ENCODE measurements at regions not wholly inside any gene's neighbourhood (a gene's known extent, or its start where the extent isn't known, plus 50 kb on each side); places are given as distances from the start of the nearest gene placed in this dataset.

GRCh38 chr3:120512655-120513054 is 61.9 kb upstream of the FSTL1 start:
- WGBS (ENCODE audit: extremely low coverage, insufficient read length, low lambda C conversion rate) = no CpG with 5 or more reads among the region's 2 CpGs
- H2BK120ac ChIP-seq (ENCODE audit: low read depth, low read length, poor library complexity, severe bottlenecking) = no peak overlapping the region
- H3K27ac Mint-ChIP-seq = no peak overlapping the region
- H3K4me1 ChIP-seq (ENCODE audit: insufficient read depth, low read length) = no peaks in the 10 kb centered on the region
- H3T11ph ChIP-seq (ENCODE audit: low read length) = no peak overlapping the region
- H3K14ac ChIP-seq (ENCODE audit: insufficient read depth, low read length) = no peak overlapping the region
- no peak for DNase-seq
- no peak overlapping the region for H4K91ac ChIP-seq (ENCODE audit: insufficient read length, low read depth, low read length)
- H2BK15ac ChIP-seq (ENCODE audit: low read depth, low read length) = no peak overlapping the region
- peaks cover 18 to 36% of the 10 kb centered on the region in 2 experiments for H3K9me3 Mint-ChIP-seq
- no peaks in the 10 kb centered on the region for H3K79me2 ChIP-seq (ENCODE audit: insufficient read depth, low read length)
- H3K9me3 ChIP-seq (ENCODE audit: control insufficient read depth, low read depth, low read length) = peaks cover 6% of the 10 kb centered on the region
- H3K4me2 ChIP-seq (ENCODE audit: insufficient read depth, insufficient read length, low read length) = no peak overlapping the region
- H4K5ac ChIP-seq (ENCODE audit: insufficient read length, low read depth, low read length) = no peak overlapping the region
- H3K56ac ChIP-seq (ENCODE audit: insufficient read length, low read depth, low read length) = no peak overlapping the region
- no peaks in the 10 kb centered on the region; a peak in 1 of 4 replicates for H3K4me1 Mint-ChIP-seq
- no peak overlapping the region for H3K4ac ChIP-seq (ENCODE audit: low read depth, low read length)
- no peak overlapping the region for H4K8ac ChIP-seq (replicated peaks; ENCODE audit: insufficient read length, low read depth, low read length)
- peaks cover 2% of the 10 kb centered on the region; the same call in 1 of the 2 replicates for H3K27me3 Mint-ChIP-seq (ENCODE audit: low read depth)
- no peak overlapping the region for H2BK20ac ChIP-seq (ENCODE audit: low read depth, low read length, poor library complexity, severe bottlenecking)
- TF ChIP-seq CTCF (conservative IDR thresholded peaks at IDR 0.05) = no peak
- H2BK5ac ChIP-seq (ENCODE audit: insufficient read length, low read length) = no peak overlapping the region
- H2AK5ac ChIP-seq (ENCODE audit: insufficient read length, low read length) = no peak overlapping the region
- no peak overlapping the region for H3K9ac ChIP-seq (ENCODE audit: extremely low read depth, insufficient read length, low read length)
- H3K23ac ChIP-seq (ENCODE audit: insufficient read length, low read depth, low read length) = no peak overlapping the region
- no peak overlapping the region for H3K4me3 Mint-ChIP-seq
- no peak overlapping the region for H3K18ac ChIP-seq (ENCODE audit: insufficient read length, low read depth, low read length)
- H3K79me1 ChIP-seq (ENCODE audit: insufficient read depth, low read depth, low read length, poor library complexity, severe bottlenecking) = no peaks in the 10 kb centered on the region
- H2BK12ac ChIP-seq (ENCODE audit: insufficient read length, low read depth, low read length) = no peak overlapping the region
- no peaks in the 10 kb centered on the region for H3K27me3 ChIP-seq (ENCODE audit: insufficient read depth, low read length)
- H2AFZ ChIP-seq (ENCODE audit: low read length) = no peak overlapping the region
- H4K20me1 ChIP-seq (ENCODE audit: control insufficient read depth, insufficient read depth, insufficient read length) = no peaks in the 10 kb centered on the region
- peaks cover 12 to 29% (median 14%) of the 10 kb centered on the region in 3 experiments for H3K36me3 Mint-ChIP-seq (ENCODE audit: insufficient read depth in 1 of 3, low read depth in 3 of 3)
- H3K23me2 ChIP-seq (ENCODE audit: insufficient read length, low read depth, low read length, poor library complexity, severe bottlenecking) = no peaks in the 10 kb centered on the region
- H3K27ac ChIP-seq (ENCODE audit: insufficient read length, low read depth, low read length) = no peak overlapping the region

All from H9 (cell line).